ENCODE measurements at regions not wholly inside any gene's neighbourhood (a gene's known extent, or its start where the extent isn't known, plus 50 kb on each side); places are given as distances from the start of the nearest gene placed in this dataset.

DNA sequence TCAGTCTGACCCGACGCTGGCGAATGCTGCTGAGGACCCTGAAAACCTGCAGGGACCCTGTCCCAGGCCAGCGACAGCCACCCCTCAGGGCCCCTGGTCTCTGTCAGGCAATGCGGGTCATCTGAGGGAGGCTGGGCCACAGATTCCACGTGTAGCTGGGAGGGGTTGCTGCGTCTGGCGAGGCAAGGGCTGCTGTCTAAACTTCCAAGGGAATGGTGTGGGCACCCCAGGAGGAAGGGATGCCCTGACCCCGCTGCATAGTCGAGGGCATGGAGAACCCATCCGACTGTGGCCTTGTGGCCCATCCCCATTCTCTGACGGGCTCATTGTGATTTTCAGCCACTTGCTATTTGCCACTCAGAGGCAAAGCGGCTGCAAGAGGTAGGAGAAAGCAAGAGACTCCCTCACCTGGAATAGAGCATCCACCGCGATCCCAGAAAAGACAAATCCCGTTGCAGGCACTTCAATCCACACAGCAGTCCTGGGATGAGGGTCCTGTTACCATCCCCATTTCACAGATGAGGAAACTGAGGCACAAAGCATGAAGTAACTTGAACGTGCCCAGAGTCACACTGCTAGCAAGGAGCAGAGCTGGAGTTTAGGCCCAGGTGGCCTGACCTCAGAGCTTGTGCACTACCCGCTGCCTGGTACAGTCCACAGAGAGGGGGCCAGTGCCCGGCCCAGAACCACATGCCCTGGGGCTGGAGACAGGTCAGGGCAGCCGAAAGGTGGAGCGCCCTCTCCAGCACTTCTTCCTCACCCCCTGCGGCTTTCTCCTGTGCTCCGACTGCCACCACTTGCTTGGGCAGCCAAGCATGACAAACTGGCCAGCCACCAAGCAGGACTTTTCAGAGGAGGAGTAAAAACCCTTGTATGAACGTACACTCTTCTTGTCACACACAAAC lies 163.8 kb upstream of the KLF14 start:
- H3K27ac Mint-ChIP-seq = peak overlapping the region; percentile 90 to 98
- H3K36me3 Mint-ChIP-seq = peaks cover 29 to 85% of the 10 kb centered on the region in 2 donors
- ATAC-seq (peak; percentile 10), DNase-seq (ENCODE audit: low spot score in 2 of 2) (no peak)
- H3K9me3 Mint-ChIP-seq = no peaks in the 10 kb centered on the region

DNA sequence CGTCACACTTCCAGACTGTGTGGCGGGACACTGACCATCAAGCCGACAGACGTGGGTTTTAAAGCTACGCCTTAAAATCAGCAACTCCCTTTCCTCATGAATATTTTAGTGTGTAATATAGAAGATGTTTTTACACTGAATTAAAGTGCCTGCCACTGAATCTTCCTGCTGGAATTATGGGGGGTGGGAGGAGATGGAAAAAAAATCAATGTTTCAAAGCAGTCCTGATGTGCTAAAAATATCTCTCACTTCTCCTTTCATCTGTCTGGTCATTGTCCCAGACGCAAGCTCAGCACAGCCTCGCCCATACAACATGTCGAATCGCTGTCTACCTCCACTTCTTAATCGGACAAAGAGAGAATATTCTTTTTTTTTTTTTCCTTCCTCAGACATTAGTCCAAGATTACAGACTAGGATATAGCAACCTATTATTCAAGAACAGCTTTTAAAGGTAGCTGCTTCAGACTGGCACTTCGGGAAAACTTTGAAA lies 165.1 kb upstream of the KLF14 start:
- Mint-ChIP-seq H3K9me3 (no peaks in the 10 kb centered on the region), H3K36me3 (peaks cover 37 to 84% of the 10 kb centered on the region in 2 donors), H3K27ac (peak overlapping the region; percentile 40 to 90)
- no peak for DNase-seq (ENCODE audit: low spot score in 2 of 2)
- no peak for ATAC-seq

DNA sequence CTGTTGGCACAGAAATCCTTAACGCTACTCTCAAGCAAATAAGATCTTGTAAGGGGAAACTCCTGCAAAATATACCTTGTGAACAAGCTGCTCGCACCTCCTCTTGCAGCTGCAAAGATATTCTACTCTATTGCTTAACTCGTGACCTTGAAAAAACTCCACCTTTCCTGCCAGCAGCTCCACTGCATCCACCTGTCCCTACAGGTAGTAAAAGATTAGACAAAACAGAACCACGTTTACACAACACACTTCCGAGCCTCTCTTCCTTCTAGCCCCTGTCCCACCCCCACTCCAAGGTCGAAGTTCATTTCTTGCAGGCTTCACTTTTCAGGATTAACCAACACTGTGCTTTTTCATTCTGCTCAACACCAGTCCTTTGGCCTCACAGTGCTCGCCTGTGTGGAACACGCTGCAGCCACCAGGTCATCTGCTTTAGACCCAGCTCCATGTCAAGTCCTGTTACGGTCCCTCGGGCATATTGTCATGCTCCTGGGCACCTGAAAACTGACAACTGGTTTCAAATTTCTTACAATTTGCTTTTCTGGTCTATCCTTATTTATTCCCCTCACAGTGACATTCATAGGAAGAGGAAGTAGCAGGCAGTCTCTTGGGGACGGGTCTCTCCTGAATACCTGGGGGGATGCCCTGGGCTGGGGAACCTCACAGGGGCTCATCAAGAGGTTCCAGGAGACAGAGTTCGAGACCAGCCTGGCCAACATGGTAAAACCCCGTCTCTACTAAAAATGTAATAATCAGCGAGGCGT lies 165.8 kb upstream of the KLF14 start:
- peak overlapping the region; percentile 40 to 90 for H3K27ac Mint-ChIP-seq
- ATAC-seq = no peak
- no peaks in the 10 kb centered on the region for H3K9me3 Mint-ChIP-seq
- DNase-seq (ENCODE audit: low spot score in 2 of 2) = no peak
- H3K36me3 Mint-ChIP-seq = peaks cover 41 to 83% of the 10 kb centered on the region in 2 donors

DNA sequence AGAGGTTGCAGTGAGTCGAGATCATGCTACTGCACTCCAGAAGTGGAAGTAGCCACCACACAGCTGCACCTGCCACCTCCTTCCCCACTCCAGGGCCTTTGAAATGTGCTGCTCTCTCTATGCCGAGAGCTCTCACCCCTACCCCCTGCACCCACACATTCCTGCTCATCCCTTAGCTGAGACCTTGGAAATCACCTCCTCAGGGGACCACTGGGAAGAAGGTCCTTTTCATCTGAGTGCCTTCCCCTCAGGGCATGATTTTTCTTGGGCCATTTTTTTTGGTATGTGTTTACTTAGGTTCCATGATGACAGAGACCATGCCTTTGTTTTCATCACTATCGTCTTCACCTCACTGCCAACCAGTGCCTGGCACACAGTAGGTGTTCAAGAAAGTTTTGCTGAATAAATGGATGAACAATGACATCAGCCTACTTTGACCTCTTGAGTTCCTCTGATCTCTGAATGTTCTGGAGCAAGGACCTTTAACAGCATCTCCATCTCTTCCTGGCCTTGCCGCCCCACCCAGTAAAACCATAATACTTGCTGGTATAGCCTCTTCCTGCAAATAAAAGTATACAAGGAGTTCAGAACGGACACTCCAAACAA lies 166.6 kb upstream of the KLF14 start:
- no peaks in the 10 kb centered on the region for H3K9me3 Mint-ChIP-seq
- H3K36me3 Mint-ChIP-seq = peaks cover 36 to 76% of the 10 kb centered on the region in 2 donors
- ATAC-seq (no peak), DNase-seq (ENCODE audit: low spot score in 2 of 2) (no peak)
- H3K27ac Mint-ChIP-seq = peak overlapping the region; percentile 90 to 96

DNA sequence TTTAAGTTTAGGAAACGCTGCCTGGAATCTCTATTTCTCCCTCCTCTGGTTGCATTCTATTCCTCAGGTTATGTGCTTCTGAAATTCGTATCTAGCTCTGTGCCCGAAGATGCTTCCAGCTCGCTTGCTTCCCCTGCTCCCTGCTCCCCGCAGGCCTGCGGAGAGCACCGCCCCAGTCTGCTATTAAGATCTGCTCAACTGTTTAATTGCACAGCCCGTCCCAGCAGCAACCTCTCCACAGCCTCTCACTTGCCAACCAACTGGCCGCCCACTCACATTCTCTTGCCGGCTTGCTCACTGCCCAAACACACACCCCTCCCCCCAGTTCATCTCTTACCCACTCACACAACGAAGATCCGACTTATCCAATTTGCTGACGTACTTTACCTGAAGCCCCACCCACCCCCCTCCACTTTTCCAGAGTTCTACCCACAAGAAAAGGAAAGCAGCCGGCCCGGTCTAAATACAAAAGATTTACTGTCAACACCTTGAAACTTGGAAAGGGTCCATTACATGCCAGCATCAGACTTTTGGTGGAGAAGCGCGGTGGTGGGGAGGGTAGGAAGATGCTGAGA lies 167.3 kb upstream of the KLF14 start:
- ATAC-seq (no peak), DNase-seq (ENCODE audit: low spot score in 2 of 2) (no peak)
- H3K27ac Mint-ChIP-seq = peak overlapping the region; percentile 90 to 96
- peaks cover 31 to 73% of the 10 kb centered on the region in 2 donors for H3K36me3 Mint-ChIP-seq
- H3K9me3 Mint-ChIP-seq = no peaks in the 10 kb centered on the region

DNA sequence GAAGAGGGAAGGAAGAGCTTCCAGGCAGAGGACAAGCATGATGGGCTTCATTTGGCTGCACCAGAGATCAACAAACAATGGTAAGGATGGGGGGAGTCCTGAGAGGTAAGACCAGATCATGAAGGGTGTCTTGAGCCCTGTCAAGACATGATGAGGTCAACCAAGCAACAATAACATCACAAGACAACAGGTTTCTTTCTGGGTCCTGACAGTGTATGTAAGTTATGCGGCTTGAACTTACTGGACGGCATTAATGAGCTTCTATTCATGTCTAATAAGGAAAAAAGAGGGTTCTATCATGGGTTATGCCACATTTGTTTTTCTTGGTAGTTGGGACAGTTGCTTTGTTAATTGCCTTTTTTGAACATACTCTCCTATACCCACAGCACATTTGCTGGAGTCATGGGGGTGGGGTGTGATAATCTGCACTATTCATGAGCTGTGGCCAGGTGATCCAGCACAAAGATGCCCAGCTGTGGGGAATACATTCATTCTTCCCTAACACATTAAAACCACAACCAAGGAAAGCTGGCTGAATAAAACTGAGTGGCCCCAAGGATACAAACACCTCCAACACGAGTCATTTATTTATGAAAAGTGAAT lies 168.8 kb upstream of the KLF14 start:
- H3K9me3 Mint-ChIP-seq = no peaks in the 10 kb centered on the region
- no peak for DNase-seq (ENCODE audit: low spot score in 2 of 2)
- peak in 1 of 2 donors; percentile 31 for ATAC-seq
- peak overlapping the region; percentile 90 to 96 for H3K27ac Mint-ChIP-seq
- H3K36me3 Mint-ChIP-seq = peaks cover 20 to 73% of the 10 kb centered on the region in 2 donors

DNA sequence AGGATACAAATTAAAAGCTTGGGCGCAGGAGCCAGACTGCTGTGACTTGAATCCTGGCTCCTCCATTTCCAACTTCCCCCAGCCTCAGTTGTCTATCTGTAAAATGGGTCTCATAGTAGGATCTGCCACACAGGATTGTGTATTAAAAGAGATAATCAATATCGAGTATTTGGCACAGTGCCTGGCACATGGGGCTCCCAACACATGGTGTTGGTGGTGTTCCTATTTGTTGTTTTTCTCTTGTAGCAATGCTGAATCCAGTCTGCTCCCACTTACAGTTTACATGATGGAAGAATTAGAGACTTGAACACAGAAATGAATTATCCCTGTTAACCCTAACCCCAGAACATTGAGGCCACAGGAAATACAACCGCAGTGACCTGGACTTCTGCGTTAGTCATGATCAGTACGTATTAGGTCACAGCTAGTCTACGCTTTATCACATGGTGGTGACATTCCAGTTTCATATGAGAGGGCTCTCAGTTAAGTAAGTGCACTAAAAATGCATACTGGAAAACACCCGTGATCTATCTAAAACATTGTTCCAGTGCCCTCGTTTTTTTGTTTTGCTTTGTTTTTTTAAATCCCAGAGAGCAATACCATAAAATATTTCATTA lies 169.5 kb upstream of the KLF14 start:
- Mint-ChIP-seq H3K27ac (peak overlapping the region; percentile 90 to 95), H3K9me3 (no peaks in the 10 kb centered on the region), H3K36me3 (peaks cover 20 to 70% of the 10 kb centered on the region in 2 donors)
- ATAC-seq = peak; percentile 16 to 75
- no peak for DNase-seq (ENCODE audit: low spot score in 2 of 2)

DNA sequence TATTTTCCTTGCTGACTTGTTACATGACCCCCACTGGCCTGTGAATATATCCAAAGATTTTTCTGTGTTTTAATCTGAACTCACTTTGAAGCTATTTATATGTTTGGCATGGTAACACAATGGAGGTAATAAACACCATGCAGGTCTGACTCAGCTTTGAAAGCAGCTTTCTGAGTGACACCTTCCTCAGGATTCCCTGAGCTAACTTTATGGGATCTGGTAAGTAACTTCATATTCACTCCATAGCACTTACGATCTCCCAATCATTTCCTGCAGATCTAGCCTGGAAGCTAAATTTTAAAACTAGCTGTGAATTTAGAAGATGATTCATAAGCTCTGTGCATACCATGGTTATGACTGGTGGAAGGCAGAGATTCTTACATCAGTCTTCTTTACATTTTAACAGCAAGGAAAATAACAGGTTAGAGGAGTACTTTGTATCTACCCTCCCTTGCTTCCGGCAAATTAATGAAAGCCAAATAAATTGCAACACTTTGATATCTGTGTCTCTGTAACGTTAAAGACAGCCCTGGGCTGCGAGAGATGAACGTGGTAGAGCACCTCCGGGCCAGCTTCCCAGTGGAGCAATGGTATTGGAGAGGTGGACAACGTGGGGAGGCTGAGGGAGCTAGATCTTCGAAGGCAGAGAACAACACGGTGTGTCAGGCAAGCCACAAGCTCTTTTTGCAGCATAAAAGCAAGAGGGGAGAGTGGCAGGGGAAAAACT lies 170.2 kb upstream of the KLF14 start:
- no peaks in the 10 kb centered on the region for H3K9me3 Mint-ChIP-seq
- ATAC-seq (peak; percentile 34 to 47), DNase-seq (ENCODE audit: low spot score in 2 of 2) (no peak)
- peaks cover 24 to 73% of the 10 kb centered on the region in 2 donors for H3K36me3 Mint-ChIP-seq
- H3K27ac Mint-ChIP-seq = peak overlapping the region; percentile 90 to 95

DNA sequence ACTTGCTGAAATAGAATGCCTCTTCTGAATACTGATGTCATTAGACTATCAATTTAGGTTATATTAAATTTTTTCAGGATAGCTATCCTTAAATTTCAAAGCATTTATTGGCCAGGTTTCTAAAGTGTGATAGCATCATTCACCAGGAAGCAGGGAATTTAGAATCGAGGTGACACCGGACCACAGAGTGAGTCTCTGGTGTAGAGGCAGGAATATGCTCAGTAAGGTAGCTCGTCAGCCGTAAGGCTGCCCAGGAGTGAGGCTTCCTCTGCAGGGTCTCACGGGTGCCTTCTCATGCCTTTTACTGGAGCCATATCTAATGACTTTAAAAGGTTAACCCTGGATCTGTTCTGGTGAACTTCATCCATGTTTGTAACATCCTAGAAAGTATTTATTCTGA lies 170.8 kb upstream of the KLF14 start:
- H3K27ac Mint-ChIP-seq = peak overlapping the region; percentile 90 to 95
- H3K9me3 Mint-ChIP-seq = no peaks in the 10 kb centered on the region
- DNase-seq (ENCODE audit: low spot score in 2 of 2) (no peak), ATAC-seq (no peak)
- peaks cover 30 to 73% of the 10 kb centered on the region in 2 donors for H3K36me3 Mint-ChIP-seq

DNA sequence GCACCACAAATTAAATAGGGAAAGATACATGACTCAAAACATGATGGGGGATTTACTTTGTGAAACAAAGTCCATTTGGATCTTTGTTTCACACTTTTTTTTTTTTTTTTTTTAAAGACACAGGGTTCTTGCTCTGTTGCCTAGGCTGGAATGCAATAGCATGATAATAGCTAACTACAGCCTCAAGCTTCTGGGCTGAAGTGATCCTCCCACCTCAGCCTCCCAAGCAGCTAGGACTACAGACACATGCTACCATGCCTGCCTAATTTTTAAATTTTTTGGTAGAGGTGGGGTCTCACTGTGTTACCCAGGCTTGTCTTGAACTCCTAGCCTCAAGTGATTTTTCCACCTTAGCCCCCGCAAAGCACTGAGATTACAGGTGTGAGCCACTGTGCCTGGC lies 172.6 kb upstream of the KLF14 start:
- no peak for ATAC-seq
- no peak for DNase-seq (ENCODE audit: low spot score in 2 of 2)
- Mint-ChIP-seq H3K36me3 (peaks cover 48 to 76% of the 10 kb centered on the region in 2 donors), H3K27ac (peak overlapping the region in 1 of 2 donors; percentile 94), H3K9me3 (no peaks in the 10 kb centered on the region)

DNA sequence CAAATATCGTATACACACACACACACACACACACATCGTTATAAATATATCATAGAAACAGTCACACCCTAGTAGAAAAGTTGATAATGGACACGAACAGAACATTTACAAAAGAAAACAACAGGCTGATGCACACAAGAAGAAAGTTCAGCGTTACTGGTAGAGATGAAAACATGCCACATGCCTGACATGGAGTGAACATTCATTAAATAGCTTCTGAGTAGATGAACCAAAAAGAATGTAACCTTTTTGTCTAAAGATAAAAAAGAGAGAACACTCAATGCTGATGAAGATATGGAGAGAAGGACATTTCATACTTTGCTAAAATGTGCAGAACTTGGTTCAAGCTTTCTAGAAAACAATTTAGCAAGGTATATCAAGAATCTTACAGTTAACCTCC lies 173.4 kb upstream of the KLF14 start:
- H3K27ac Mint-ChIP-seq = peak overlapping the region; percentile 44 to 98
- ATAC-seq (no peak), DNase-seq (ENCODE audit: low spot score in 2 of 2) (no peak)
- H3K9me3 Mint-ChIP-seq = no peaks in the 10 kb centered on the region
- peaks cover 53 to 76% of the 10 kb centered on the region in 2 donors for H3K36me3 Mint-ChIP-seq

DNA sequence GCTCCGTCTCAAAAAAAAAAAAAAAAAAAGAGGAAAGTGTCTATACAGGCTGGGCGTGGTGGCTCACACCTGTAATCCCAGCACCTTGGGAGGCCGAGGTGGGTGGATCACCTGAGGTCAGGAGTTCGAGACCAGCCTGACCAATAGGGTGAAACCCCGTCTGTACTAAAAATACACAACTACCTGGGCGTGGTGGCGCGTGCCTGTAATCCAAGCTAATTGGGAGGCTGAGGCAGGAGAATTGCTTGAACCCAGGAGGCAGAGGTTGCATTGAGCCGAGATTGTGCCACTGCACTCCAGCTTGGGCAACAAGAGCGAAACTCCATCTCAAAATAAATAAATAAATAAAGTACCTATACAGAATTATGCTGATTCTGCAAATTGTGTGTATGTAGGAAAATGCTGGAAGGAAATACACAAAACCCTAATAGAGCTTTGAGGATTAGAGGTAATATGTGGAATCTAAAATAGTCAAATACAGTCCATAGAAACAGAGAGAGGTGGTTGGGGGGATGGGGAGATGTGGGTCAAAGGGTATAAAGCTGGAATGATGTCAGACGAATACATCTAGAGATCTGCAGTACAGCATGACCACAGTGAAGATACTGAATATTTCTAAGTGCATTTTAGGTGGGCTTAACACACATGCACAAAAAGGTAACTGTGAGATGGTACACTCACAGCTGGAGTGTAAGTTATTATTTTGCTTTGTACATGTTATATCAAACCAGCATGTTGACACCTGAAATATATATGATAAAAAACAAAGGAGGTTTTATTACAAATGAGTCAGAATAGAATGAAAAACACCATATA lies 174.5 kb upstream of the KLF14 start:
- Mint-ChIP-seq H3K36me3 (peaks cover 48 to 73% of the 10 kb centered on the region in 2 donors), H3K9me3 (no peaks in the 10 kb centered on the region), H3K27ac (peak overlapping the region; percentile 95 to 98)
- DNase-seq (ENCODE audit: low spot score in 2 of 2) (no peak), ATAC-seq (no peak)

DNA sequence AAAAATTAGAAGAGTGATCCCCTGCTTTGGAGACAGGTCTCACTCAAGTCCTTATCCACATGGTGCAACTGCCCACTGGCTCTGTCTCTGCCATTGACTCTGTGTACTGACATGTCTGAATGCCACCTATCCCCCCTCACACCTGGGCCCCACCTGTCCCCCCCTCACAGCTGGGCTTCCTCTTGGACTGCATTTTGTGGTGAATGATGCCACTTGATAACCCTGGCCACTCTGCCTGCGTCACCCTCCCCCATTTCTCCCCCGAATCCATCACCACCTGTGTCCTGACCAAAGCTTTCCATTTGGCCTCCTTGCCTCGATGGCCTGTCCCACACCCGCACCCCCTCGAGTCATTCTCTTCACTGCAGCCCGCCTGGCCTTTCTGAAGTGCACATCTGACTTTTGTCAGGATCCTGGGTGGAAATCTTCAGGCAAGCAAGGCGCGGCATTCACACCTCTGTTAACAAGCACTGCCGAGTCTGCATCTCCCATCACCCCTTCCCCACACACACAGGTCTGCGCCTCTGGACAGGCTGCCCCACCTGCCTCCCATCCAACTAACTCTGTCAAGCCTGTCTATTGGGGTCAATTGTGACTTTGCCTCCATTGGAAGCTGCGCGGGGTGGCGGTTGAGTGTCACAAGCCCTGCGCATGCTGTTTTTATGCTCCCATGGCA lies 175.3 kb upstream of the KLF14 start:
- H3K36me3 Mint-ChIP-seq = peaks cover 41 to 65% of the 10 kb centered on the region in 2 donors

More for the DNA sequence above, 175.3 kb upstream of the KLF14 start:
- ATAC-seq (no peak), DNase-seq (ENCODE audit: low spot score in 2 of 2) (no peak)
- Mint-ChIP-seq H3K27ac (peak overlapping the region; percentile 95 to 98), H3K9me3 (no peaks in the 10 kb centered on the region)
